ENCODE measurements at regions not wholly inside any gene's neighbourhood (a gene's known extent, or its start where the extent isn't known, plus 50 kb on each side); places are given as distances from the start of the nearest gene placed in this dataset.

GRCh38 chr6:92593201-92593600 is 826.2 kb downstream of the EPHA7 start:
- no peak for TF ChIP-seq CTCF (IDR thresholded peaks at IDR 0.05; ENCODE audit: extremely low read depth, insufficient read depth, missing control alignments)
- in situ Hi-C loops (cut with MboI; ENCODE audit: low pct_unique_long_range_greater_than_20kb, low sequenced_read_pairs, unreplicated experiment), result no loop called here
- no peak for DNase-seq (ENCODE audit: low spot score)

- no peak for DNase-seq (ENCODE audit: low spot score)
- in situ Hi-C loops (cut with MboI; ENCODE audit: low pct_unique_long_range_greater_than_20kb, low sequenced_read_pairs, unreplicated experiment), result no loop called here
Measured at GRCh38 chr6:92589996-92590395, 829.4 kb downstream of the EPHA7 start.

GRCh38 chr6:92588148-92588547 is 831.2 kb downstream of the EPHA7 start:
- no peak for DNase-seq (ENCODE audit: low spot score)
- no peak for TF ChIP-seq CTCF (IDR thresholded peaks at IDR 0.05; ENCODE audit: extremely low read depth, insufficient read depth, missing control alignments)
- in situ Hi-C loops (cut with MboI; ENCODE audit: low pct_unique_long_range_greater_than_20kb, low sequenced_read_pairs, unreplicated experiment), result no loop called here

More at GRCh38 chr6:92589996-92590395, 829.4 kb downstream of the EPHA7 start:
- TF ChIP-seq CTCF (IDR thresholded peaks at IDR 0.05; ENCODE audit: extremely low read depth, insufficient read depth, missing control alignments), result no peak

GRCh38 chr6:92587525-92587924 is 831.8 kb downstream of the EPHA7 start:
- no peak for TF ChIP-seq CTCF (IDR thresholded peaks at IDR 0.05; ENCODE audit: extremely low read depth, insufficient read depth, missing control alignments)
- DNase-seq (ENCODE audit: low spot score), result no peak
- in situ Hi-C loops (cut with MboI; ENCODE audit: low pct_unique_long_range_greater_than_20kb, low sequenced_read_pairs, unreplicated experiment), result no loop called here

- no peak for TF ChIP-seq CTCF (IDR thresholded peaks at IDR 0.05; ENCODE audit: extremely low read depth, insufficient read depth, missing control alignments)
- in situ Hi-C loops (cut with MboI; ENCODE audit: low pct_unique_long_range_greater_than_20kb, low sequenced_read_pairs, unreplicated experiment), result no loop called here
- DNase-seq (ENCODE audit: low spot score), result no peak
Measured at GRCh38 chr6:92586236-92586977, 833.0 kb downstream of the EPHA7 start.

GRCh38 chr6:92582211-92582610 is 837.1 kb downstream of the EPHA7 start:
- in situ Hi-C loops (cut with MboI; ENCODE audit: low pct_unique_long_range_greater_than_20kb, low sequenced_read_pairs, unreplicated experiment), result no loop called here
- no peak for TF ChIP-seq CTCF (IDR thresholded peaks at IDR 0.05; ENCODE audit: extremely low read depth, insufficient read depth, missing control alignments)
- DNase-seq (ENCODE audit: low spot score), result no peak

Data from GM13977 (cell line).